Stimulated activated CD4-positive, alpha-beta T cell treated with anti-CD3 and anti-CD28 coated beads, TNF-alpha, amount 100 ng/mL, for 1 hour (primary cell): ENCODE measurements at regions not wholly inside any gene's neighbourhood (a gene's known extent, or its start where the extent isn't known, plus 50 kb on each side); places are given as distances from the start of the nearest gene placed in this dataset.
"Not testable (repeated sequence)": the region's sequence is repeated elsewhere in the genome, so short reads cannot be mapped to it uniquely, and the experiment has no call there.

Source experiments
- DNase-seq, 3 donors: peaks; one replicate each; pipeline ENCODE4 v3.0.0-alpha.2; 2020; ENCODE audit warnings: low read depth in 3 of 3, low spot score in 1 of 3

- DNase-seq, result no peak
These were observed 74.3 kb upstream of the GUCY1A1 start for GRCh38 chr4:155592179-155592937.

DNA sequence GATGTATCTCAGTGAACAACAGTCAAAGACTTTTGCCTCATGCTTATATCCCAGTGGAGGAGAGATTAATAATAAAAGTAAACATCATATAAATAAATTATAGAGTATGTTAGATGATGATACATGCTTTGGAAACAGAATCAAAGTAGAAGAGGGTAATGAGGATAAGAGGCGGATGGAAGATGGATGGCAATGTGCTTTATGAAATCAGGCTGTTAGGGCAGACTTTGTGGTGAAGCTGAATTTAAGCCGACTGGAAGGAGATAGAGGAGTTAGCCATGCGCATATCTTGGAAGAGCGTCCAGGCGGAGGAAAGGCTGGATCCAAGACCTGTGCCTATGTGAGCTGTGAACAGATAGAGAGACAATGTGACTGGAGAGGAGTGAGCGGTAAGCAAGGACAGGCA lies 74.9 kb upstream of the GUCY1A1 start:
- DNase-seq, result no peak

DNA sequence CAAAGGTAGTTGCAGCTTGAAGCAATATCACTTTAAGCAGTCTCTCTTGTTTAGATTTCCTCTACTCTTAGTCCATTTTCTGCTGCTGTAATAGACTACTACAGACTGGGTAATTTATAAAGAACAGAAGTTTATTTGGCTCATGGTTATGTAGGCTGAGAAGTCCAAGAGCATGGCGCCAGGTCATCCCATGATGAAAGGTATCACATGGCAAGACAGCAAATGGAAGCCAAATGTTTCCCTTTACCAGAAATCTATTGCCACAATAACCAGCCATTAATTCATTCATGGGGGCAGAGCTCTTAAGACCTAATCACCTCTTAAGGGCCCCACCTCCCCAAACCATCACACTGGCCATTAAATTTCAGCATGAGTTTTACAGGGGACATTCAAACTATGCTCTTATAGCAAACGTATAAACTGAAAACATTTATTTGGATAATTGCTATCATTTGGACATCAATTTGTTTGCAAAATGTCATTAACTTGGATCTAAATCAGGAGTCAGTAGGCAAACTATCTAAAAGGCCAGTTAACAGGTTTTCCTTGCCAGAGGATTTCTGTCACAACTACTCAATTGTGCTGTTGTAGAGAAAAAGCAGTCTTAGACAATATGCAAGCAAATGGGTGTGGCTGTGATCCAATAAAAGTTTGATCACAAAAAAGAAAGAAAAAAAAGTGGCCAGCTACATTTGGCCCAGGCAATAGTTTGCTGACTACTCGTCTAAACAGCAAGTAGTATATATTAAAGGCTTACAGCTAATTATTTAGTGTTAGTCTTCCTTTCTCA lies 75.7 kb upstream of the GUCY1A1 start:
- DNase-seq, result no peak

DNA sequence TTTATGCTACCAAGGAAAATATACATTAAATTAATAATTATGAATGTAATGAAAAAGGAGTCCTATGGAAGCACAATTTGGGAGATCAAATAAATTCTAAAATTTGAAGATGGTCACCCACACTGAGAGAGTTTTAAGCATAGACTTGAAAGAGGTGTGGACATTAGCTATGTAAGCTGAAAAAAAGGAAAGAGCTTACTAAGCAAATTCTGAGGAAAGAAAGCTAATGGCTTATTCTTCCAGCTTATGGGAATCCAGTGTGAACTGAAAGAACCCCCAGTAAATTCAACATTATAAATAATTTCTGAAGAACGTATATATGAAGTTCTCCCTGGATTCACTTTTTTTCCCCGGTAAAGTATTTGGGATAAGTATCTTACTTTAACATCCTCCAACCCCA lies 78.2 kb upstream of the GUCY1A1 start:
- no peak for DNase-seq

DNA sequence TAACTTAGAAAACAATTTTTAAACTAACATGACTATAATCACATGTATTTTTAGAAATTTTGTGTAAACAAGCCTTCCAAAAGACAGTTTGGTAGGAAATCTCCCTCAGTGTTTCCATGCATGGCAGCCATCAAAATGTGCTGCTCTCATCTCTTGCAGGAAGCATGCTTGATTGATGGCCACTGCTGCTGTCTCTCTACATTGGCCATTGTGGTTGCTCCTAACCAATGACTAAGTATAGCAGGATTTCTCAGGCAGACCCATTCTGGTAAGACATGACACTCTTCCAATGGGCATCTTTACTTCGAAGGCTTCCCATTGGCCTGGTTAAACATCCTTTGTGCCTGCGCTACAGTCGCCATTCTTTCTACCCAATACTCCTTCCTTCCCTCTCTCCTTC lies 78.9 kb upstream of the GUCY1A1 start:
- no peak for DNase-seq

GRCh38 chr4:155582971-155583437 lies 83.6 kb upstream of the GUCY1A1 start:
- DNase-seq, result no peak

DNA sequence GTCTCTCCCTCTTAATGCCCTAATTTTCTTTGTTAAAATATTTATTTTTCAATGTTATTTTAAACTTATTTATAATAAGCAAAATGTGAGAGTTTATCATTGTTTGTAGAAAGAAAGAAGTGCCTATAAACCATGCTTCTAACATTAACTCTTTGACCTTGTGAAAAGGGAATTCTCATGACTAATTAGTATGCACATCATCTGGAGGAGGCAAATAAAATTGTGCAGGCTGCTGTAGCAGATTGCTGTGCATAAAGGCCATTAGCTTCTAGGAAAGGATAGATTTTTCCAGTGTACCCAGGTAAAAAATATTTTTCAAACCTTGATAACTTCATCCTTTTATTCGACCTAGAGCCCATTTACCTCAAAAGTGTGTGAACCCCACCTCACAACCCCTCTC lies 84.6 kb upstream of the GUCY1A1 start:
- DNase-seq, result no peak

GRCh38 chr4:155578726-155579370 lies 87.8 kb upstream of the GUCY1A1 start:
- DNase-seq, result no peak

GRCh38 chr4:155578219-155578618 lies 88.4 kb upstream of the GUCY1A1 start:
- no peak for DNase-seq

GRCh38 chr4:155574329-155574728 lies 92.3 kb upstream of the GUCY1A1 start:
- DNase-seq, result not testable (repeated sequence)

DNA sequence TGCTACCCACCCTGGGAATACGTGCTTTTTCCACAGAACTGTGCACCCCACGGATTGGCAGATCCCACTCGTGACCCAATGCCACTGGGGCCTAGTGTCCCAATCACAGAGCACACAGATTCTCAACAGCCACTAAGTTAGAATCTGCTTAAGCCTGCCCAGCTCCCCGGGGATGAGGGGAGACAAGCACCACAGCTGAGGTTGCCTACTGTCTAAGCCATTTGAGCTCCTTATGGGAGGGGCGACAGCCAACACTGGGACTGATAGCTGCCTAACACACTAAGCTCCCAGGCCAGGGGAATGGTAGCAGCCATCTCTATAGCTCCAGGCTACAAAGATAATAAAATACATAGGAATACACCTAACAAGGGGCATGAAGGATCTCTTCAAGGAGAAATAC lies 93.5 kb upstream of the GUCY1A1 start:
- DNase-seq, result no peak

GRCh38 chr4:155572106-155572703 lies 94.4 kb upstream of the GUCY1A1 start:
- DNase-seq, result no peak

GRCh38 chr4:155571184-155571944 lies 95.3 kb upstream of the GUCY1A1 start:
- DNase-seq, result no peak

GRCh38 chr4:155570661-155571060 lies 96.0 kb upstream of the GUCY1A1 start:
- no peak for DNase-seq

- DNase-seq, result no peak
These were observed 96.6 kb upstream of the GUCY1A1 start for GRCh38 chr4:155569960-155570515.

- no peak for DNase-seq
These were observed 97.2 kb upstream of the GUCY1A1 start for GRCh38 chr4:155569471-155569870.

DNA sequence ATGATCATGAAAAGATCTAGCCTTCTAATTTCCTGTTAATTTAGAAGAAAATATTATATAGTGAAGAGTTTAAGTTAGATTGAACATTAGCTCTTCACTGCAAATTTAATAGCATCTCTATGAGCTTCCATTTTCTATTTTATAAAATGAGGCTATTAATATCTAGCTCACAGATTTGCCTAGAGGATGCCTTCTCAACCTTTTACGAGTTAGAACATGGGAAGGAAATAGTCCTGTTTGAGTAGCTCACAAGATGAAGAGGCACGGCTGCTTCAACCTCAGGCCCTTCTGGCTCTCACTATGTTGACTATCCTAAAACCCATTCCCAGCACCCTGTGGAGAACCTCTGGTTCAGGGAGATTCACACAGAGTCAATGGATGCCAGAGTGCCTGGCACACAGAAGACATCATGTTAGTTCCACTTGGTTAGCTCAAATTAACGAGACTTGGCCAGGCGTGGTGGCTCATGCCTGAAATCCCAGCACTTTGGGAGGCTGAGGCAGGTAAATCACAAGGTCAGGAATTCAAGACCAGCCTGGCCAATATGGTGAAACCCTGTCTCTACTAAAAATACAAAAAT lies 97.9 kb upstream of the GUCY1A1 start:
- DNase-seq, result no peak

DNA sequence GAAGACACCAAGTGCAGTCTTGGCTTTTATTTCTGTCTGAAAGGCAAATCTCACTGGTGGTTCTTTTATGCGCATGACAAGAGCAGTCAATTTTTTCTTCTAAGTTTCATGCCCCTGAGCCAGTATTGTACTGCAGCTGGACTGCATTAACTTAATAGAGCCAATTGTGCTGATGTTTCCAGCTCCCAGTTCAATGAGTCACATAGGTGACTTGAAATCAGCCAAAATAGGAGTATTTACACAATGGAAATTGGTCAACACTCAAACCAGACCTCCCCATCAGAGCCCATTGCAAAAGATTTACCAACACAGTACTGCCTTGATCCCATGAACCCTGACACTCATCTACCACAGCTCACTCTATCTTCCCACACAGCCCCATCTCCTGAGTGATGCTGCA lies 100.3 kb upstream of the GUCY1A1 start:
- DNase-seq, result no peak

DNA sequence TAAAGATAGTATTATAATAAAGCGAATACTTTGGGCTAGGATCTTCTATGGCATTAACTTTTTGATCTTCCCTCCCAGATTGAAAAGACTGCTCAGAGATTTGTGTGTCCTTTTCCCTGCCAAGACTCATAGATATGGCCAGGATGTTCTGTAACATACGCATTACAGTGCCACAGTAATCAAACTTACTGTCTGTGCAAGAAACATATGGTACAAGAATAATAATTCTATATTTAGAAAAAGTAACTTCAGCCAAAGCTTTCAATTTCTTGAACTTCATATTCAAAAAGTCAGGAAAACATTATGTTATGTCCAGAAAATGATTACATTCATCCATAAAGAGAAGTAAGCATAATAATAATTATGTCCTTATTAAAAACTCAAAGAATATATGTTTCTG lies 100.9 kb upstream of the GUCY1A1 start:
- no peak for DNase-seq

- DNase-seq, result no peak
These were observed 101.3 kb upstream of the GUCY1A1 start for GRCh38 chr4:155565330-155565729.
